ENCODE measurements at regions not wholly inside any gene's neighbourhood (a gene's known extent, or its start where the extent isn't known, plus 50 kb on each side); places are given as distances from the start of the nearest gene placed in this dataset.

DNA sequence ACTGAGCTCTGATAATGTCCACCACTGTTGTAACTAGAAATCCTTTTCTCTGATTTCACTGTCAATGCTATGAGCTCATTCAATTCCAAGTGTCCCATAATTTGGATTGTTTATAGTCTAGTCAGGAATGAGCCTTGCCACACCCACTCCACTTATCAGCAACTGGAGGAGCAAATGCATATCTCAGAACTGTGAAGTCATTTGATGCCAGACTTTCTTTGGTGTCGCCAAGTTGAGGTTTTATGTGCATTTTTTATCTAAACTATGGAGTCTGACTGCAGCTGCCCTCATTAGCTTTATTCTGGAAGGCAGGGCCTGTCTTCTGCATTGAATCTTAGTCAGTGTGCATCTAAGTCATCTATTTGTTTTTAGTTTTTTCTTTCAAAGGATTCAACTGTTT lies 361.3 kb downstream of the PMP22 start:
- TF ChIP-seq EZH2 (IDR thresholded peaks at IDR 0.05; ENCODE audit: borderline replicate concordance, low read depth, low read length) (no peak), ZNF586 (CRISPR knock-in tag; conservative IDR thresholded peaks at IDR 0.05) (no peak), TSC22D4 (tag; IDR thresholded peaks at IDR 0.05) (no peak), POLR2A (conservative IDR thresholded peaks at IDR 0.05) (no peak), POLR2AphosphoS2 (IDR thresholded peaks at IDR 0.05; ENCODE audit: low read length) (no peak), CEBPB (tag; IDR thresholded peaks at IDR 0.05) (no peak)
